ENCODE measurements at regions not wholly inside any gene's neighbourhood (a gene's known extent, or its start where the extent isn't known, plus 50 kb on each side); places are given as distances from the start of the nearest gene placed in this dataset.

- Histone ChIP-seq H3K27me3 (ENCODE audit: insufficient read depth, low read length) (no peaks in the 10 kb centered on the region), H2AFZ (ENCODE audit: low read length) (no peak overlapping the region), H3K56ac (ENCODE audit: insufficient read length, low read depth, low read length) (no peak overlapping the region), H3K9ac (ENCODE audit: extremely low read depth, insufficient read length, low read length) (no peak overlapping the region), H3K27ac (ENCODE audit: insufficient read length, low read depth, low read length) (no peak overlapping the region), H3K23ac (ENCODE audit: insufficient read length, low read depth, low read length) (no peak overlapping the region), H4K8ac (replicated peaks; ENCODE audit: insufficient read length, low read depth, low read length) (no peak overlapping the region), H3K9me3 (ENCODE audit: control insufficient read depth, low read depth, low read length) (no peaks in the 10 kb centered on the region), H3K4me2 (ENCODE audit: insufficient read depth, insufficient read length, low read length) (no peak overlapping the region), H3K18ac (ENCODE audit: insufficient read length, low read depth, low read length) (no peak overlapping the region), H3K4ac (ENCODE audit: low read depth, low read length) (no peak overlapping the region), H3K14ac (ENCODE audit: insufficient read depth, low read length) (no peak overlapping the region), H4K20me1 (ENCODE audit: control insufficient read depth, insufficient read depth, insufficient read length) (no peaks in the 10 kb centered on the region), H2AK5ac (ENCODE audit: insufficient read length, low read length) (no peak overlapping the region), H2BK5ac (ENCODE audit: insufficient read length, low read length) (no peak overlapping the region), H4K91ac (ENCODE audit: insufficient read length, low read depth, low read length) (no peak overlapping the region), H3T11ph (ENCODE audit: low read length) (no peak overlapping the region), H3K79me1 (ENCODE audit: insufficient read depth, low read depth, low read length, poor library complexity, severe bottlenecking) (no peaks in the 10 kb centered on the region), H3K23me2 (ENCODE audit: insufficient read length, low read depth, low read length, poor library complexity, severe bottlenecking) (no peaks in the 10 kb centered on the region), H3K4me1 (ENCODE audit: insufficient read depth, low read length) (no peaks in the 10 kb centered on the region), H2BK20ac (ENCODE audit: low read depth, low read length, poor library complexity, severe bottlenecking) (no peak overlapping the region), H3K79me2 (ENCODE audit: insufficient read depth, low read length) (no peaks in the 10 kb centered on the region), H2BK12ac (ENCODE audit: insufficient read length, low read depth, low read length) (no peak overlapping the region), H4K5ac (ENCODE audit: insufficient read length, low read depth, low read length) (no peak overlapping the region), H2BK120ac (ENCODE audit: low read depth, low read length, poor library complexity, severe bottlenecking) (no peak overlapping the region), H2BK15ac (ENCODE audit: low read depth, low read length) (no peak overlapping the region)
- Mint-ChIP-seq H3K27me3 (ENCODE audit: low read depth) (no peaks in the 10 kb centered on the region), H3K9me3 (no peaks in the 10 kb centered on the region), H3K27ac (no peak overlapping the region), H3K4me1 (no peaks in the 10 kb centered on the region), H3K36me3 (ENCODE audit: insufficient read depth in 1 of 3, low read depth in 3 of 3) (no peaks in the 10 kb centered on the region), H3K4me3 (no peak overlapping the region)
- no peak for DNase-seq
- TF ChIP-seq CTCF (conservative IDR thresholded peaks at IDR 0.05): no peak
- no CpG with 5 or more reads among the region's 4 CpGs for WGBS (ENCODE audit: extremely low coverage, insufficient read length, low lambda C conversion rate)
Measured at GRCh38 chr9:13461414-13461991, 182.0 kb upstream of the MPDZ start.
